Esophagus squamous epithelium (tissue), 5 donors: ENCODE measurements at regions not wholly inside any gene's neighbourhood (a gene's known extent, or its start where the extent isn't known, plus 50 kb on each side); places are given as distances from the start of the nearest gene placed in this dataset.

Experiments
- DNase-seq: peaks from one replicate; lab custom pipeline; 2025; lab: John Stamatoyannopoulos, UW
- H3K27ac ChIP-seq, 4 donors: fragments of 200-600 bp; sonication (generic); one replicate each; pipeline ENCODE4 v1.5.1; 2016 to 2019; ENCODE audit warnings: mild to moderate bottlenecking in 1 of 4
- H3K27me3 ChIP-seq, 4 donors: fragments of 200-600 bp; sonication (generic); 1 replicate in 3 of 4; 2 replicates in 1 of 4; pipeline versions ENCODE4 v1.5.1 to v1.6.0; 2017 to 2021; ENCODE audit warnings: antibody characterized with exemption in 1 of 4
- H3K36me3 ChIP-seq, 3 donors: fragments of 200-600 bp; sonication (generic); one replicate each; pipeline ENCODE4 v1.5.1; 2016 to 2019
- H3K4me1 ChIP-seq, 3 donors: fragments of 200-600 bp; sonication (generic); one replicate each; pipeline ENCODE4 v1.5.1; 2017 to 2019
- H3K4me3 ChIP-seq, 4 donors: fragments of 200-600 bp; sonication (generic); 1 replicate in 3 of 4; 2 replicates in 1 of 4; pipeline ENCODE4 v1.5.1; 2016 to 2019; ENCODE audit warnings: mild to moderate bottlenecking in 2 of 4, moderate library complexity in 1 of 4
- H3K9me3 ChIP-seq, 3 donors: fragments of 200-600 bp; sonication (generic); one replicate each; pipeline ENCODE4 v1.5.1; 2016 to 2019
- POLR2A ChIP-seq, 4 donors: fragments of 450-650 bp; IDR thresholded peaks; one replicate each; pipeline ENCODE4 v1.6.1; 2017; ENCODE audit warnings: antibody characterized with exemption in 4 of 4, mild to moderate bottlenecking in 4 of 4, moderate library complexity in 3 of 4
- WGBS, 2 donors: methylation state at CpG; one replicate each; pipeline ENCODE4 v1.1.5; 2018; 5-methylcytosine and 5-hydroxymethylcytosine counted together
- intact Hi-C: fragments of 100-400 bp; cut with DNase I; formaldehyde crosslinking; loops from one replicate; pipeline ENCODE4 v1.15.0; 2022
- TF ChIP-seq, protein P1 (sequence below), 6 experiments: fragments of 450-650 bp in 4 of 6; fragments of 200-600 bp in 2 of 6; sonication (generic) in 2 of 6; IDR thresholded peaks; one replicate each; pipeline ENCODE4 v1.5.1; 2016 to 2019; ENCODE audit warnings: antibody characterized with exemption in 6 of 6, mild to moderate bottlenecking in 4 of 6, moderate library complexity in 4 of 6
- donor health status: DM: yes; HTN: yes; CAD: no.

DNA sequence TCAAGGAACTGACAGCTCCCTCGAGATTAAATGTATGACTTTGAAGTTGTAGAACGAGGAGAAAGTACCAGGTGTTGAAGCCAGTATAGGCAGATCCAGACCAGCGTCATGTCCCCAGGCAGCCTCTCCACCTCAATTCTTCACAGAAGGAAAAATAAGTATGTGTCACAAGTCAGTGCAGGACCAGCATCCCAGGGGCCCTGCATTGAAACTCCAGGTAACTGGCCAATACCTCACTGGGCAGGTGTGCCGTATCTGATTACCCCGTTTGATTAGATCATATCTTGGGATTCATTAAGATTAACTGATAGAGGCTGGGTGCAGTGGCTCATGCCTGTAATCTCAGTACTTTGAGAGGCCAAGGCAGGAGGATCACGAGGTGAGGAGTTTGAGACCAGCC lies 466.7 kb upstream of the B3GAT1 start:
- Histone ChIP-seq H3K4me3 (no peak overlapping the region), H3K36me3 (no peaks in the 10 kb centered on the region), H3K9me3 (no peaks in the 10 kb centered on the region), H3K4me1 (no peaks in the 10 kb centered on the region), H3K27ac (no peak overlapping the region), H3K27me3 (peaks cover 0 to 13% (median 0%) of the 10 kb centered on the region in 4 donors)
- no peak for DNase-seq
- intact Hi-C loops: no loop called here
- 42 to 43% methylated on average over 5 to 6 of the region's 6 CpGs for WGBS, 2 donors
- TF ChIP-seq, protein P1, sequence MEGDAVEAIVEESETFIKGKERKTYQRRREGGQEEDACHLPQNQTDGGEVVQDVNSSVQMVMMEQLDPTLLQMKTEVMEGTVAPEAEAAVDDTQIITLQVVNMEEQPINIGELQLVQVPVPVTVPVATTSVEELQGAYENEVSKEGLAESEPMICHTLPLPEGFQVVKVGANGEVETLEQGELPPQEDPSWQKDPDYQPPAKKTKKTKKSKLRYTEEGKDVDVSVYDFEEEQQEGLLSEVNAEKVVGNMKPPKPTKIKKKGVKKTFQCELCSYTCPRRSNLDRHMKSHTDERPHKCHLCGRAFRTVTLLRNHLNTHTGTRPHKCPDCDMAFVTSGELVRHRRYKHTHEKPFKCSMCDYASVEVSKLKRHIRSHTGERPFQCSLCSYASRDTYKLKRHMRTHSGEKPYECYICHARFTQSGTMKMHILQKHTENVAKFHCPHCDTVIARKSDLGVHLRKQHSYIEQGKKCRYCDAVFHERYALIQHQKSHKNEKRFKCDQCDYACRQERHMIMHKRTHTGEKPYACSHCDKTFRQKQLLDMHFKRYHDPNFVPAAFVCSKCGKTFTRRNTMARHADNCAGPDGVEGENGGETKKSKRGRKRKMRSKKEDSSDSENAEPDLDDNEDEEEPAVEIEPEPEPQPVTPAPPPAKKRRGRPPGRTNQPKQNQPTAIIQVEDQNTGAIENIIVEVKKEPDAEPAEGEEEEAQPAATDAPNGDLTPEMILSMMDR (IDR thresholded peaks at IDR 0.05): no peak
- TF ChIP-seq POLR2A (IDR thresholded peaks at IDR 0.05): no peak

DNA sequence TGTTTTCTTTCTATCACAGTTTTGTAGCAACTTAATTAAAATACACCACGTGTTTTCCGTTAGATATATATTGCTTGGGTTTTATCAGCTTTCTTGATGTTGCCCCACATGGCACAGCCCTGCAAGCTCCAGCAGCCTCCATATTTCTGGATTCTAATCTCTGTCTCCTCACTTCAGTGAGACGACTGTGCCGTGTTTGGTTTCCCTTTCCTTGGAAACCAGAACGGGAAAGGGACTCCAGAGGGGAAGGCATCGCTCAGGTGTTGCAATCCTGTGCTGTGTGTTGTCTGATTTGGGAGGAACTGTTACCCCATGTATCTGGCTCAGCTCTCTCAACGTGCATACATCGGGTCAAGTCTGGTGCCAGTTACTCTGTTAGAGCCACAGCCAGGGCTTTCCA lies 464.2 kb upstream of the B3GAT1 start:
- DNase-seq: no peak
- H3K9me3 ChIP-seq: no peaks in the 10 kb centered on the region
- peaks cover 0 to 4% (median 0%) of the 10 kb centered on the region in 4 donors for H3K27me3 ChIP-seq
- TF ChIP-seq, protein P1 (IDR thresholded peaks at IDR 0.05): no peak
- no peak for TF ChIP-seq POLR2A (IDR thresholded peaks at IDR 0.05)
- H3K36me3 ChIP-seq: no peaks in the 10 kb centered on the region
- intact Hi-C loops: no loop called here
- 79 to 82% methylated on average over 7 to 8 of the region's 8 CpGs for WGBS, 2 donors
- no peak overlapping the region for H3K27ac ChIP-seq
- H3K4me1 ChIP-seq: no peaks in the 10 kb centered on the region
- no peak overlapping the region for H3K4me3 ChIP-seq

DNA sequence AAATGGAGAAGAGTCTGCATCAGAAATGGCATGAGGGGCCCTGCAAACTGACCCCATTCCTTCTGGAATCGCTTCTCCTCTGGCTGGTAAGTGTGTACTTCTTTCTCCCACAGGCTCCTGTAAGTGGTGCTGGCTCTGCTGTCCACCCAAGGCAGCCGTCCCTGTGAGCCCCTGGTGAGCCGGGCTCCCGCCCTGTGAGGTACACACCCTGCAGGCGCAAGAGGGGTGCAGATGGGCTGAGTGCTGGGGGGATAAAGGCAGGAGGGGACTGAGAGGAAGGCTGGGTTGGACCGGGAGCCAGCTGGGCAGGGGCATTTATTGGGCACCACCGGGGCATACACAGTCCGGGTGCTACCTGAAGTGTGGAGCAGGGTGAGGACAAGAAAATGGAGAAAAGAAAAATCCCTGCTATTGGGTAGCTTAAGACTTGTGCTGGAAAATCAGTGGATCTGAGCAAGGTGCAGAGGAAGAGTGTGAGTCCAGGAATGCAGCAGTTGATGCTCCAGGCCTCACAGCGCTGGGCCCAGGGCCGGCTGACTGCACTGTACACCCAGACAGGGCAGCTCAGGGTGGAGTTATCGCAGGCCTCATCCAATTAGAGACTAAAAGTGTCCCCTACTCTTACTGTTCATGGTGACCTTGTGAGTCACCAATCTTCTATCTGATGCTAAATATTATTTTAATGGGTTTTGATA lies 455.1 kb upstream of the B3GAT1 start:
- TF ChIP-seq, protein P1 (IDR thresholded peaks at IDR 0.05): no peak
- TF ChIP-seq POLR2A (IDR thresholded peaks at IDR 0.05): no peak
- Histone ChIP-seq H3K4me3 (no peak overlapping the region), H3K27me3 (peaks cover 0 to 14% (median 0%) of the 10 kb centered on the region in 4 donors), H3K36me3 (no peaks in the 10 kb centered on the region), H3K4me1 (no peaks in the 10 kb centered on the region), H3K27ac (no peak overlapping the region), H3K9me3 (no peaks in the 10 kb centered on the region)
- 65 to 75% methylated on average over 8 of the region's 11 CpGs for WGBS, 2 donors
- no peak for DNase-seq
- intact Hi-C loops: no loop called here

DNA sequence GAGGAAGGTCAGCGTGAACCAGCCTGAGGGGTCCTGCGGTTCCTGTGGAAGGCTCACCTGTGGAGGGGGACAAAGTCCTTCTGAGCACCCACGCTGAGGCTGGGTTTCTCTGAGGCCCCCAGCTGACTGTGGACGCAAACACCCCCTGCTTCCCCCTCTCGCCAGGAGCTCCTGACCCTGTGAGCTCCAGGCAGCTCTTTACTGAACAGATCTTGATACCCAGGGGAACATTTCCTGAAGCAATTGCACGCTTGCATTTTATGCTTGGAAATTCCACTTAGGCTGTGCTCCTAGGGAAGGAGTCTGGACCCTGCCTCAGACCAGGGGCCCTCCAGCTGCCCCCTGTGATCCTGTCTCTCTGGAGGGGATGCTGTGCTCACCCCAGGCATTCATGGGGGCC lies 454.2 kb upstream of the B3GAT1 start:
- no peaks in the 10 kb centered on the region for H3K9me3 ChIP-seq
- H3K4me1 ChIP-seq: no peaks in the 10 kb centered on the region
- H3K27ac ChIP-seq: no peak overlapping the region
- H3K27me3 ChIP-seq: peaks cover 0 to 19% (median 0%) of the 10 kb centered on the region in 4 donors
- 72 to 79% methylated on average over 4 to 5 of the region's 6 CpGs for WGBS, 2 donors
- TF ChIP-seq, protein P1 (IDR thresholded peaks at IDR 0.05): no peak
- no peak for TF ChIP-seq POLR2A (IDR thresholded peaks at IDR 0.05)
- DNase-seq: no peak
- intact Hi-C loops: no loop called here
- H3K36me3 ChIP-seq: no peaks in the 10 kb centered on the region
- no peak overlapping the region for H3K4me3 ChIP-seq

DNA sequence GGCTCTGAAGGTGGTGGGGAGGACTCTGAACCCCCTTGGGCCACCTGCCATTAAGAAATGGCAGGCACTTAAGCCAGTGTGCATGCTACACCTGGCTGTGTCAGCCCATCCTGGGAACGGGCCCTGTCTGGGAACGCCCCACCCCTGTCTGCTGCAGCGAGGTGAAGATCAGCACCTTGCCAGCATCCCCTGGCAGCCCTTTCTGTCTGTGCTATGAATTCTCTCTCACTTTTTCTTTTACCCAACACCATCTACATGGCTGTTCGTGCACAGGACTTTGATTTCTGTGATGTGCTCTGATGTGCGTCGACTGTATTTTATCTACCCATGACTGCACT lies 452.9 kb upstream of the B3GAT1 start:
- Histone ChIP-seq H3K4me3 (no peak overlapping the region), H3K4me1 (no peaks in the 10 kb centered on the region), H3K9me3 (no peaks in the 10 kb centered on the region), H3K27me3 (peaks cover 0 to 21% (median 0%) of the 10 kb centered on the region in 4 donors), H3K27ac (no peak overlapping the region), H3K36me3 (no peaks in the 10 kb centered on the region)
- intact Hi-C loops: no loop called here
- 72 to 85% methylated on average over 6 of the region's 6 CpGs for WGBS, 2 donors
- TF ChIP-seq, protein P1 (IDR thresholded peaks at IDR 0.05): no peak
- no peak for TF ChIP-seq POLR2A (IDR thresholded peaks at IDR 0.05)
- DNase-seq: no peak
